ENCODE measurements at regions not wholly inside any gene's neighbourhood (a gene's known extent, or its start where the extent isn't known, plus 50 kb on each side); places are given as distances from the start of the nearest gene placed in this dataset.

DNA sequence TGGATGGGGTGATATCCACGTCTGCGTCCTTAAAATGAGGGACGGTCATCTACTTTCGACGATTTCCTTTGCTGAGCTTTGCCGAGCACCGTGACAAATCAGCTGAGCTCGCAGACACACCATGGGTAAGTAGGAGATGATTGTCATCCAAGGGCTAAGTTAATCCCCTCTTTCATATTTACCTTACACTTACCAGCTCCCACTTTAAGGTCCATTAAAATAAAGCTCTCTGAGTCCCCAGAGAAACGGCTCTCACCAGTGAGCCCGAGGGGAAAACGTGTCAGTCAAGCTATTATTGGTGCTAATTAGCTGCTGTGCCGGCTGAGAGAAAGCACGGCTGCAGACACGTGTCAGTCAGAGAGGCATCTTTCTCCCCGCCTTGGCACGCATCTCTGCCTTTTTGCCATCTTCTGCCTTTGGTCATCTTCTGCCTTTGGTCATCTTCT, 72.2 kb downstream of the CRLF2 start:
- ChIA-PET POLR2A (no interaction called here), CTCF (no interaction called here)
- Mint-ChIP-seq H3K27me3 (no peaks in the 10 kb centered on the region), H3K4me1 (ENCODE audit: low read depth) (no peaks in the 10 kb centered on the region), H3K9me3 (no peaks in the 10 kb centered on the region), H3K36me3 (ENCODE audit: low read depth) (no peaks in the 10 kb centered on the region), H3K27ac (no peak overlapping the region), H3K4me3 (no peak overlapping the region)
- H3K27me3 ChIP-seq (ENCODE audit: control insufficient read depth in 1 of 2, insufficient read depth in 2 of 2, low read length in 2 of 2) = no peaks in the 10 kb centered on the region
- ATAC-seq (ENCODE audit: poor library complexity) = no peak
- DNase-seq = no peak
- peaks cover 0 to 4% of the 10 kb centered on the region in 2 experiments for H3K9me3 ChIP-seq (ENCODE audit: control insufficient read depth in 1 of 2, insufficient read depth in 1 of 2, low read length in 2 of 2)
- no peak overlapping the region for H3K4me3 ChIP-seq (ENCODE audit: low read length)
- H3K27ac ChIP-seq (ENCODE audit: low read depth in 1 of 2, low read length in 2 of 2) = no peak overlapping the region
- intact Hi-C loops (cut with DNase I, micrococcal nuclease) = no loop called here
- no peaks in the 10 kb centered on the region for H3K36me3 ChIP-seq (ENCODE audit: insufficient read depth, low read length)
- no peaks in the 10 kb centered on the region for H3K4me1 ChIP-seq (ENCODE audit: insufficient read depth, low read length)
- TF ChIP-seq, protein P1, sequence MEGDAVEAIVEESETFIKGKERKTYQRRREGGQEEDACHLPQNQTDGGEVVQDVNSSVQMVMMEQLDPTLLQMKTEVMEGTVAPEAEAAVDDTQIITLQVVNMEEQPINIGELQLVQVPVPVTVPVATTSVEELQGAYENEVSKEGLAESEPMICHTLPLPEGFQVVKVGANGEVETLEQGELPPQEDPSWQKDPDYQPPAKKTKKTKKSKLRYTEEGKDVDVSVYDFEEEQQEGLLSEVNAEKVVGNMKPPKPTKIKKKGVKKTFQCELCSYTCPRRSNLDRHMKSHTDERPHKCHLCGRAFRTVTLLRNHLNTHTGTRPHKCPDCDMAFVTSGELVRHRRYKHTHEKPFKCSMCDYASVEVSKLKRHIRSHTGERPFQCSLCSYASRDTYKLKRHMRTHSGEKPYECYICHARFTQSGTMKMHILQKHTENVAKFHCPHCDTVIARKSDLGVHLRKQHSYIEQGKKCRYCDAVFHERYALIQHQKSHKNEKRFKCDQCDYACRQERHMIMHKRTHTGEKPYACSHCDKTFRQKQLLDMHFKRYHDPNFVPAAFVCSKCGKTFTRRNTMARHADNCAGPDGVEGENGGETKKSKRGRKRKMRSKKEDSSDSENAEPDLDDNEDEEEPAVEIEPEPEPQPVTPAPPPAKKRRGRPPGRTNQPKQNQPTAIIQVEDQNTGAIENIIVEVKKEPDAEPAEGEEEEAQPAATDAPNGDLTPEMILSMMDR (IDR thresholded peaks at IDR 0.05) = no peak

DNA sequence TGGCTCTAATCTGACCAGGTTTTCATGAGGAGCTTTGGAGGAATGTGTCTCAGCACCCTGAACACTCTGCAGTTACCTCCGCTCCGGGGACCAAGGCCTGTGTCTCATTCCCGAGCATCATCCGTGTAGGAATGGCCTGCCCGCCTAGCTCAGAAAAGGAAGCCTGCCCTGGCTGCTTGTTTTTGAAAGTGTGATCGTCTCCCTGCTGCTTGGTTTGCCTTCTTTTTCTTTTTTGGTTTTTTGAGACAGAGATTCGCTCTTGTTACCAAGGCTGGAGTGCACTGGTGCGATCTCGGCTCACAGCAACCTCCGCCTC, 73.3 kb downstream of the CRLF2 start:
- H3K27ac ChIP-seq (ENCODE audit: low read depth in 1 of 2, low read length in 2 of 2) = no peak overlapping the region

DNA sequence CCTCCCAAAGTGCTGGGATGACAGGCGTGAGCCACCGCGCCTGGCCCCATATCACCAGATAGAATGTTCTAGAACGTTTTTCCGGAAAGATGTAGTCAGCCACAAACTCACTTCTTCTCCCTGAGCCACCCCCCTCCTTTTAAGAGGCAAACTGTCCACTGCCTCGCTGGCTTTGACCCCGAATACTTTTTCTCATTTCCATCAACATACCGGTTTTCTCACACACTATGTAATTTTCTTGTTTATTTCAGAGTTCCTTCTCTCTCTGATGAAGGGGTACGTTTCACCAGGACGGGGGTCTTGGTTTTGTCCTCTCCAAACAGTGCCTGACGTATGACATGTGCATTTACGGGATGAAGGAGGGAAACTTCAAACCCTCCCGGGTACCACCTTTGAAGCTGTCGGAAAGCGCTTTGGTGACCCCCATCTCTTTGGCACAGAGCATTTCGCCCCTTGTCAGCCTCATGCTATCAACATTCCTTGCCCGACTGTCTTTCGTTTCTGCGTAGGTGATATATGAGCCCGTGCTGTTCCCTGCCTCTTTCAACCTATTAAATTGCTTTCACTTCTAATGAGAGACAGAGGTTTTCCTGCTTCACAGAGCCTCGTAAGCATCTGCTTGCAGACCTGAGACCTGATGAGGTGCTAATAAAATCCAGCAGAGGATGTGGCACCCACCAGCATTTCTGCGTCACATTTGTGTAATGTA, 73.8 kb downstream of the CRLF2 start:
- Histone ChIP-seq H3K27ac (ENCODE audit: low read depth in 1 of 2, low read length in 2 of 2) (no peak overlapping the region), H3K36me3 (ENCODE audit: insufficient read depth, low read length) (no peaks in the 10 kb centered on the region), H3K4me1 (ENCODE audit: insufficient read depth, low read length) (no peaks in the 10 kb centered on the region), H3K27me3 (ENCODE audit: control insufficient read depth in 1 of 2, insufficient read depth in 2 of 2, low read length in 2 of 2) (peaks cover 0 to 2% of the 10 kb centered on the region in 2 experiments), H3K9me3 (ENCODE audit: control insufficient read depth in 1 of 2, insufficient read depth in 1 of 2, low read length in 2 of 2) (peaks cover 0 to 4% of the 10 kb centered on the region in 2 experiments), H3K4me3 (ENCODE audit: low read length) (no peak overlapping the region)
- CTCF ChIA-PET = no interaction called here
- no peak overlapping the region for H3K4me3 Mint-ChIP-seq
- ATAC-seq (ENCODE audit: poor library complexity) (no peak), DNase-seq (no peak)
- TF ChIP-seq, protein P1 (IDR thresholded peaks at IDR 0.05) = no peak
- H3K4me1 Mint-ChIP-seq (ENCODE audit: low read depth) = no peaks in the 10 kb centered on the region
- intact Hi-C loops (cut with DNase I, micrococcal nuclease) = no loop called here
- H3K9me3 Mint-ChIP-seq = no peaks in the 10 kb centered on the region
- POLR2A ChIA-PET = no interaction called here
- no peaks in the 10 kb centered on the region for H3K27me3 Mint-ChIP-seq
- H3K27ac Mint-ChIP-seq = no peak overlapping the region
- no peaks in the 10 kb centered on the region for H3K36me3 Mint-ChIP-seq (ENCODE audit: low read depth)

More for the DNA sequence above, 73.3 kb downstream of the CRLF2 start:
- ChIA-PET CTCF (no interaction called here), POLR2A (no interaction called here)
- Histone ChIP-seq H3K9me3 (ENCODE audit: control insufficient read depth in 1 of 2, insufficient read depth in 1 of 2, low read length in 2 of 2) (peaks cover 0 to 4% of the 10 kb centered on the region in 2 experiments), H3K4me3 (ENCODE audit: low read length) (no peak overlapping the region), H3K4me1 (ENCODE audit: insufficient read depth, low read length) (no peaks in the 10 kb centered on the region), H3K27me3 (ENCODE audit: control insufficient read depth in 1 of 2, insufficient read depth in 2 of 2, low read length in 2 of 2) (peaks cover 0 to 1% of the 10 kb centered on the region in 2 experiments), H3K36me3 (ENCODE audit: insufficient read depth, low read length) (no peaks in the 10 kb centered on the region)
- intact Hi-C loops (cut with DNase I, micrococcal nuclease) = no loop called here
- DNase-seq (no peak), ATAC-seq (ENCODE audit: poor library complexity) (no peak)
- Mint-ChIP-seq H3K27ac (no peak overlapping the region), H3K36me3 (ENCODE audit: low read depth) (no peaks in the 10 kb centered on the region), H3K4me3 (no peak overlapping the region), H3K9me3 (no peaks in the 10 kb centered on the region), H3K27me3 (no peaks in the 10 kb centered on the region), H3K4me1 (ENCODE audit: low read depth) (no peaks in the 10 kb centered on the region)
- TF ChIP-seq, protein P1 (IDR thresholded peaks at IDR 0.05) = no peak

Data from CD4-positive, alpha-beta T cell (primary cell).